ENCODE measurements at regions not wholly inside any gene's neighbourhood (a gene's known extent, or its start where the extent isn't known, plus 50 kb on each side); places are given as distances from the start of the nearest gene placed in this dataset.

GRCh38 chr3:13715961-13716360, 163.9 kb downstream of the WNT7A start:
- H3K4me2 ChIP-seq (ENCODE audit: low read length): no peak overlapping the region
- no peak overlapping the region for H2AK5ac ChIP-seq (ENCODE audit: low read length)
- H4K12ac ChIP-seq (ENCODE audit: low read depth, low read length): no peak overlapping the region
- no peak overlapping the region for H3K23ac ChIP-seq (ENCODE audit: low read length)
- no peaks in the 10 kb centered on the region for H3K36me3 ChIP-seq (ENCODE audit: control insufficient read depth in 1 of 2, insufficient read depth in 2 of 2, low read length in 2 of 2)
- no peak overlapping the region for H3K4ac ChIP-seq (ENCODE audit: low read depth, low read length)
- DNase-seq: no peak
- H3K79me2 ChIP-seq (ENCODE audit: control insufficient read depth, insufficient read depth, low read length, poor library complexity): no peaks in the 10 kb centered on the region
- H3K18ac ChIP-seq (ENCODE audit: low read length): no peak overlapping the region
- H3K27me3 ChIP-seq (ENCODE audit: insufficient read depth, low read length): no peaks in the 10 kb centered on the region
- no peak overlapping the region for H2BK5ac ChIP-seq (ENCODE audit: low read depth, low read length, poor library complexity)
- H3K9me3 ChIP-seq (ENCODE audit: insufficient read depth, low read depth, low read length): peaks cover 17% of the 10 kb centered on the region
- no peak overlapping the region for H3K14ac ChIP-seq (ENCODE audit: low read length)
- no peak overlapping the region for H2BK12ac ChIP-seq (ENCODE audit: low read length)
- no peak overlapping the region for H3K27ac ChIP-seq (ENCODE audit: low read depth, low read length)
- H4K8ac ChIP-seq (ENCODE audit: low read depth, low read length): no peak overlapping the region
- H3K79me1 ChIP-seq (ENCODE audit: low read length): no peaks in the 10 kb centered on the region
- no peak overlapping the region for H3K4me3 ChIP-seq (ENCODE audit: low read depth, low read length)
- WGBS (ENCODE audit: extremely low coverage, insufficient coverage, insufficient read length): no CpG with 5 or more reads among the region's 4 CpGs
- H4K91ac ChIP-seq (ENCODE audit: low read depth, low read length): no peak overlapping the region
- no peak overlapping the region for H3K9ac ChIP-seq (ENCODE audit: low read length)
- no peak overlapping the region for H2BK120ac ChIP-seq (ENCODE audit: insufficient read depth, low read length, poor library complexity)
- no peak overlapping the region for H2AFZ ChIP-seq (ENCODE audit: insufficient read depth, low read length, poor library complexity)
- H3K4me1 ChIP-seq (ENCODE audit: control insufficient read depth in 1 of 2, insufficient read depth in 2 of 2, low read length in 2 of 2): no peaks in the 10 kb centered on the region

GRCh38 chr3:13715167-13715954, 164.5 kb downstream of the WNT7A start:
- Histone ChIP-seq H3K4me2 (ENCODE audit: low read length) (no peak overlapping the region), H2AK5ac (ENCODE audit: low read length) (no peak overlapping the region), H3K27ac (ENCODE audit: low read depth, low read length) (no peak overlapping the region), H3K4me3 (ENCODE audit: low read depth, low read length) (no peak overlapping the region), H4K8ac (ENCODE audit: low read depth, low read length) (no peak overlapping the region), H2BK12ac (ENCODE audit: low read length) (no peak overlapping the region), H3K27me3 (ENCODE audit: insufficient read depth, low read length) (no peaks in the 10 kb centered on the region), H3K9ac (ENCODE audit: low read length) (no peak overlapping the region), H4K91ac (ENCODE audit: low read depth, low read length) (no peak overlapping the region), H3K79me2 (ENCODE audit: control insufficient read depth, insufficient read depth, low read length, poor library complexity) (no peaks in the 10 kb centered on the region), H3K4me1 (ENCODE audit: control insufficient read depth in 1 of 2, insufficient read depth in 2 of 2, low read length in 2 of 2) (no peaks in the 10 kb centered on the region), H3K9me3 (ENCODE audit: insufficient read depth, low read depth, low read length) (peaks cover 20% of the 10 kb centered on the region), H3K23ac (ENCODE audit: low read length) (no peak overlapping the region), H3K36me3 (ENCODE audit: control insufficient read depth in 1 of 2, insufficient read depth in 2 of 2, low read length in 2 of 2) (no peaks in the 10 kb centered on the region), H3K14ac (ENCODE audit: low read length) (no peak overlapping the region), H2AFZ (ENCODE audit: insufficient read depth, low read length, poor library complexity) (no peak overlapping the region), H3K79me1 (ENCODE audit: low read length) (no peaks in the 10 kb centered on the region), H2BK5ac (ENCODE audit: low read depth, low read length, poor library complexity) (no peak overlapping the region), H3K4ac (ENCODE audit: low read depth, low read length) (no peak overlapping the region), H4K12ac (ENCODE audit: low read depth, low read length) (no peak overlapping the region), H3K18ac (ENCODE audit: low read length) (no peak overlapping the region), H2BK120ac (ENCODE audit: insufficient read depth, low read length, poor library complexity) (no peak overlapping the region)
- no peak for DNase-seq
- WGBS (ENCODE audit: extremely low coverage, insufficient coverage, insufficient read length): no CpG with 5 or more reads among the region's 4 CpGs

- no peak overlapping the region for H3K18ac ChIP-seq (ENCODE audit: low read length)
- DNase-seq: no peak
- peaks cover 20% of the 10 kb centered on the region for H3K9me3 ChIP-seq (ENCODE audit: insufficient read depth, low read depth, low read length)
- no CpG with 5 or more reads among the region's 7 CpGs for WGBS (ENCODE audit: extremely low coverage, insufficient coverage, insufficient read length)
- no peak overlapping the region for H3K4ac ChIP-seq (ENCODE audit: low read depth, low read length)
- no peak overlapping the region for H3K4me2 ChIP-seq (ENCODE audit: low read length)
- no peak overlapping the region for H2AFZ ChIP-seq (ENCODE audit: insufficient read depth, low read length, poor library complexity)
- H3K36me3 ChIP-seq (ENCODE audit: control insufficient read depth in 1 of 2, insufficient read depth in 2 of 2, low read length in 2 of 2): no peaks in the 10 kb centered on the region
- no peak overlapping the region for H2BK5ac ChIP-seq (ENCODE audit: low read depth, low read length, poor library complexity)
- no peaks in the 10 kb centered on the region for H3K79me2 ChIP-seq (ENCODE audit: control insufficient read depth, insufficient read depth, low read length, poor library complexity)
- no peak overlapping the region for H3K23ac ChIP-seq (ENCODE audit: low read length)
- no peak overlapping the region for H4K8ac ChIP-seq (ENCODE audit: low read depth, low read length)
- H4K12ac ChIP-seq (ENCODE audit: low read depth, low read length): no peak overlapping the region
- H4K91ac ChIP-seq (ENCODE audit: low read depth, low read length): no peak overlapping the region
- H3K27ac ChIP-seq (ENCODE audit: low read depth, low read length): no peak overlapping the region
- no peaks in the 10 kb centered on the region for H3K4me1 ChIP-seq (ENCODE audit: control insufficient read depth in 1 of 2, insufficient read depth in 2 of 2, low read length in 2 of 2)
- no peaks in the 10 kb centered on the region for H3K79me1 ChIP-seq (ENCODE audit: low read length)
- H2BK12ac ChIP-seq (ENCODE audit: low read length): no peak overlapping the region
- no peaks in the 10 kb centered on the region for H3K27me3 ChIP-seq (ENCODE audit: insufficient read depth, low read length)
- no peak overlapping the region for H3K14ac ChIP-seq (ENCODE audit: low read length)
- no peak overlapping the region for H3K4me3 ChIP-seq (ENCODE audit: low read depth, low read length)
- H2BK120ac ChIP-seq (ENCODE audit: insufficient read depth, low read length, poor library complexity): no peak overlapping the region
- no peak overlapping the region for H3K9ac ChIP-seq (ENCODE audit: low read length)
- H2AK5ac ChIP-seq (ENCODE audit: low read length): no peak overlapping the region
Observed at GRCh38 chr3:13714251-13714916, 165.5 kb downstream of the FBLN2 start.

- H3K4ac ChIP-seq (ENCODE audit: low read depth, low read length): no peak overlapping the region
- no peak overlapping the region for H2AK5ac ChIP-seq (ENCODE audit: low read length)
- no peak overlapping the region for H4K12ac ChIP-seq (ENCODE audit: low read depth, low read length)
- no peak overlapping the region for H3K23ac ChIP-seq (ENCODE audit: low read length)
- WGBS (ENCODE audit: extremely low coverage, insufficient coverage, insufficient read length): no CpG with 5 or more reads among the region's 4 CpGs
- H4K8ac ChIP-seq (ENCODE audit: low read depth, low read length): no peak overlapping the region
- H2AFZ ChIP-seq (ENCODE audit: insufficient read depth, low read length, poor library complexity): no peak overlapping the region
- no peak for DNase-seq
- H3K36me3 ChIP-seq (ENCODE audit: control insufficient read depth in 1 of 2, insufficient read depth in 2 of 2, low read length in 2 of 2): no peaks in the 10 kb centered on the region
- no peak overlapping the region for H4K91ac ChIP-seq (ENCODE audit: low read depth, low read length)
- H3K9ac ChIP-seq (ENCODE audit: low read length): no peak overlapping the region
- H2BK120ac ChIP-seq (ENCODE audit: insufficient read depth, low read length, poor library complexity): no peak overlapping the region
- no peak overlapping the region for H3K14ac ChIP-seq (ENCODE audit: low read length)
- no peaks in the 10 kb centered on the region for H3K4me1 ChIP-seq (ENCODE audit: control insufficient read depth in 1 of 2, insufficient read depth in 2 of 2, low read length in 2 of 2)
- no peaks in the 10 kb centered on the region for H3K79me2 ChIP-seq (ENCODE audit: control insufficient read depth, insufficient read depth, low read length, poor library complexity)
- H3K4me2 ChIP-seq (ENCODE audit: low read length): no peak overlapping the region
- peaks cover 24% of the 10 kb centered on the region for H3K9me3 ChIP-seq (ENCODE audit: insufficient read depth, low read depth, low read length)
- no peak overlapping the region for H2BK5ac ChIP-seq (ENCODE audit: low read depth, low read length, poor library complexity)
- H2BK12ac ChIP-seq (ENCODE audit: low read length): no peak overlapping the region
- no peaks in the 10 kb centered on the region for H3K27me3 ChIP-seq (ENCODE audit: insufficient read depth, low read length)
- no peak overlapping the region for H3K27ac ChIP-seq (ENCODE audit: low read depth, low read length)
- no peaks in the 10 kb centered on the region for H3K79me1 ChIP-seq (ENCODE audit: low read length)
- H3K18ac ChIP-seq (ENCODE audit: low read length): no peak overlapping the region
- no peak overlapping the region for H3K4me3 ChIP-seq (ENCODE audit: low read depth, low read length)
Observed at GRCh38 chr3:13713396-13713795, 164.5 kb downstream of the FBLN2 start.
